Stimulated activated CD4-positive, alpha-beta T cell treated with anti-CD3 and anti-CD28 coated beads, Interleukin-2, amount 100 ng/mL, for 48 hours (primary cell): ENCODE measurements at regions not wholly inside any gene's neighbourhood (a gene's known extent, or its start where the extent isn't known, plus 50 kb on each side); places are given as distances from the start of the nearest gene placed in this dataset.
A peak's percentile ranks its signal among the peaks of the same experiment; 100 is the strongest.
"Not testable (repeated sequence)": the region's sequence is repeated elsewhere in the genome, so short reads cannot be mapped to it uniquely, and the experiment has no call there.

Experiments
- DNase-seq, 2 donors: peaks; one replicate each; pipeline ENCODE4 v3.0.0-alpha.2; 2020

GRCh38 chr6:150775415-150776203 lies 89.9 kb upstream of the MTHFD1L start:
- DNase-seq = no peak

DNA sequence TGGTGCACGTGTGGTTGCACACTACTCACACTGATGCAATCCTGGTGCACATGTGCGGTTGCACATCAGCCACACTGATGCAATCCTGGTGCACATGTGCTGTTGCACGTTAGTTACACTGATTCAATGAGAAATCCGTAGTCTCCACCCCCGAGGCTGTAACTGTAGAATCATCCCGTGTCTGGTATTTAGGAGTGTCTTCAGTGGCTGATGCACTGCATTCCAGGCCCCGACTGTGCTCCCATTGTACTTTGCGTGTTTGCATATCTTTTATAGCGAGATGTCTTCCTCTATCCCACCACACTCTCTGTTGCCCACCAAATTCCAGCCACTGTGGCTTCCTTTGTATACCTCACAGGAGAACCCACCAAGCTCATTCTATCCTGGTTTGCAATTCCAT lies 87.8 kb upstream of the MTHFD1L start:
- no peak for DNase-seq

GRCh38 chr6:150783813-150784212 lies 81.7 kb upstream of the MTHFD1L start:
- DNase-seq = no peak

DNA sequence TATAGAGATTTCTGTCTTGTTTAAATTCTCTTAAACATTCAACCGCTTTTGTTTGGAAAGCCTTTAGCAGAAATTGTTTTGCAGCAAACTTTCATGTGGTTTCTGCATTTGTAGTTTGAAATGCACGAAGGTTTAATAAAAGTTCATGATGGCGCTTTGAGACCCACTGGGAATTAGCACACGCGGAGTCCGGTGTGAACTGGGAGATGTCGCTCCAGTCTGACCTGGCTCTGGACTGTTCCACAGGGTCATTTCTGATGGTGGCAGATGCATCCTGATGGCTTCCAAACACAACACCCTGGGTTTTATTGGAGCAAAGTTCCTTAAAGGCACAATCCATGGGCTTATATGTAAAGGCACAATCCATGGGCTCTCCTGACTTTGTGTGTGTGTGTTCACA lies 78.1 kb upstream of the MTHFD1L start:
- no peak for DNase-seq

DNA sequence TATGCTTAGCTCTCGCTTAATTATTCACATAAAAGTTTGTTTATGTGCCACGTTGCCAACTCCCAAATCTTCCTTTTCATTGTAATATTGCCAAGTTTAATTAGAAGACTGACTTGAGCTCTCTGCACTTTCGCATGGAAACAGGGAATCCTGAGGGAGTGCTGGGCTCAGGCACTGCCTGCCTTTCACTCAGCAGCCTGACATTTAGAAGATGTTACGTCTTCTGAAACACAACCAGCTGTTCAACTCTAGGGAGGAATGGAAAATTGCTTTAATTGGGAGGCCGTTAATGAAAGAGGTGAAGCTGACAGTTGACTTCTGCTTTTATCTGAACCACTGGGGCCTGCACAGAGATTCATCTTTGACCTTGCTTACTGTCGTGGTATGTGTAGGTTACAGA lies 77.4 kb upstream of the MTHFD1L start:
- DNase-seq = no peak

GRCh38 chr6:150789906-150790305 lies 75.6 kb upstream of the MTHFD1L start:
- DNase-seq = not testable (repeated sequence)

DNA sequence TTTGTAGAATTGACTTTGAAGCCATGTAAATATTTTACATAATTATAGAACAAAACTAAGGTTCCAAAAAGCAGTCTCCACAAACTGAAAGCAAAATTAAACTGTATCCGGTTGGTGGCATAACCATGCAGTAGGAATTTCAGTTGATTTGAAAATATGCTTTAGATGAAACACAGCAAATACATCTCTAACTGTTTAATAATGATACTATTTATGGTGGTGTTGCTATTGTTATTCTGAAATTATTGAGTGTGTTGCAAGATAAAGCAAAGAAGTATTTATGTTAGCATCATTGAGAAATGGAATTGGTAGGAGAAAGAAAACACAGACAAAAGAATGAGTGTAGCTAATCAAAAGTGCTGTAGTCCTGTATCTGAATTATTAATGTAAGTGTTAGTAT lies 73.8 kb upstream of the MTHFD1L start:
- no peak for DNase-seq

DNA sequence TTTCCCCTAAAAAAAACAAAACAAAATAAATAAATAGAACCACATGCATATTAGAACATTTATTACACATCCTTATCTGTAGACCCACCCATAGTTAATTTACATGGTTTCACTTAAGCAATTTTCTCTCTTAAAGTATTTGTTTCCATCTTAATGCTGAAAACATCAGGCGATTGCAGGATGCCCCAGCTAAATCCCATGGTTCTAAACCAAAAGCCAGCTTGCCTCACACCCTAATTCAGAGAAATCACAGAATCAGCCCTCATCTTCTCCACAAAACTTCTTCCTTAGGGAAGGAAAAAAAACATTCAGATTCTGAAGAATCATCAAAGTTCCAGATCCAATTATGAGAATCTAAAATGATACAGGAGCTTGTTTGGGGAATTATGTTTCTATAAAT lies 67.6 kb upstream of the MTHFD1L start:
- no peak for DNase-seq

- no peak for DNase-seq
Measured at GRCh38 chr6:150799276-150799805, 66.2 kb upstream of the MTHFD1L start.

- no peak for DNase-seq
Measured at GRCh38 chr6:150800674-150801314, 64.7 kb upstream of the MTHFD1L start.

- no peak for DNase-seq
Measured at GRCh38 chr6:150806790-150807189, 58.7 kb upstream of the MTHFD1L start.

GRCh38 chr6:150813319-150813992 lies 52.0 kb upstream of the MTHFD1L start:
- DNase-seq = peak; percentile 37 to 41

DNA sequence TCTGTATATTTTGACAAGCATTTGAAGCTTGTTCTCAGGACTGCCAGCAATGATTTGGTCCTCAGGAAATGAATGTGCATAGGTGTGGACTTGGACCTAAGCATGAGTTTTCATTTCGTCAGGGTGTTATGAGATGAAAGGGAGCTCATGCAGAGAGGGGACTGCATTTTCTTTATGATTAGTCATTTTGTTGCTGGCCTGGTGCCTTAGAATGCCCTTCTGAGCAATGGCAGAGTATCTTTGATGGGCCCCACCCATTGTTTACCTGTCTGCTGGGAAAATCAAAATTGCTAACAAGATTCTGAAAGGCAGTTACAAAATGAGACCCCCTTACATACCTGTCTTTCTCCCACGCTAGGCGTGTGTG lies 51.5 kb upstream of the MTHFD1L start:
- DNase-seq = no peak
